Uterus (tissue), 2 donors: ENCODE measurements at regions not wholly inside any gene's neighbourhood (a gene's known extent, or its start where the extent isn't known, plus 50 kb on each side); places are given as distances from the start of the nearest gene placed in this dataset.

Experiments used
- POLR2A ChIP-seq, 2 donors: fragments of 450-650 bp; IDR thresholded peaks; one replicate each; pipeline ENCODE4 v1.6.1; 2016; ENCODE audit warnings: antibody characterized with exemption in 2 of 2, mild to moderate bottlenecking in 1 of 2, moderate library complexity in 1 of 2
- TF ChIP-seq, protein P1 (sequence below), 4 experiments: fragments of 200-600 bp in 2 of 4; fragments of 450-650 bp in 2 of 4; sonication (generic) in 2 of 4; IDR thresholded peaks; one replicate each; pipeline ENCODE4 v1.5.1; 2016 to 2019; ENCODE audit warnings: antibody characterized with exemption in 4 of 4, mild to moderate bottlenecking in 2 of 4, moderate library complexity in 1 of 4

DNA sequence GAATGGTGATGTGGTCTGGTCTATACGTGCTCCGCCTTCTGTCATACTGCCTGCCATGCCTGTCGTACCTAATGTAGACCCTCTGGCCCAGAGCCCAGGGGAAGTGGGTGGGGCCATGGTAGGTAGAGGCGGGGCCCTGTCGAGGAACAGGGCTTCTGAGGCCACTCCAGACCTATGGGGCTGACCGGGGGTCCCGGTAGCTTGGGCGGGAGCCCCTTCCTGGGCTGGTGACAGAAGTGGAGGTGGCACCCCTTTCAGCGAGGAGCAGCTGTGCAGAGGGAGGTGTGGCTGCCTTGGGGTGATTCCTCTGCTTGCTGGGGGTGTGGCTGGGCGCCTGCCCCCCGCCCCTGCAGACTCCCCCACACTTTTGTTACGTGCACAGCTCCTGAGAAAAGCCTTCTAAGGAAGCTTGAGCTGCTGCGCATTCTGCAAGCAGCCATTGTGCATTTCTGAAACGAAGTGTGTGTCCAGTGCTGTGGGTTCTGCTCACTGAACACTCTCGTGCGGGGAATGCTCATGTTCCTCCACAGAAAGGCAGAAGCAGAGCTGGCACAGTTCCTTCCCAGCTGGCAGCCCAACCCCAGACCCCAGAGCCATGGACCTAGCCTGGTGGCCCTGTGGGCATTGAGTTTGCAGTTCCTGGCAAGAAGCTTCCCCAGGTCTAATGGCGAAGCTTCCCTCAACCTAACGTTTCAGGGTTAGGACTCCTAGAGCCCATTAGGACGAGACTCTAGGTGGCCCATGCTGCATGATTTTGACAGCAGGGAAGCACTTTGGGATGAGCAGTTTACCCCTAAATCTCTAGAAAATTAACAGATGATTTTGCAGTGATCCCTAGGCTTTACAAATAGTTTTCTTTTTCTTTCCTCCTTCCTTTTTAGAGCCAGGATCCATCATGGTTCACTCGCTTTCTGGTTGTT lies 72.7 kb upstream of the HGFAC start:
- TF ChIP-seq, protein P1, sequence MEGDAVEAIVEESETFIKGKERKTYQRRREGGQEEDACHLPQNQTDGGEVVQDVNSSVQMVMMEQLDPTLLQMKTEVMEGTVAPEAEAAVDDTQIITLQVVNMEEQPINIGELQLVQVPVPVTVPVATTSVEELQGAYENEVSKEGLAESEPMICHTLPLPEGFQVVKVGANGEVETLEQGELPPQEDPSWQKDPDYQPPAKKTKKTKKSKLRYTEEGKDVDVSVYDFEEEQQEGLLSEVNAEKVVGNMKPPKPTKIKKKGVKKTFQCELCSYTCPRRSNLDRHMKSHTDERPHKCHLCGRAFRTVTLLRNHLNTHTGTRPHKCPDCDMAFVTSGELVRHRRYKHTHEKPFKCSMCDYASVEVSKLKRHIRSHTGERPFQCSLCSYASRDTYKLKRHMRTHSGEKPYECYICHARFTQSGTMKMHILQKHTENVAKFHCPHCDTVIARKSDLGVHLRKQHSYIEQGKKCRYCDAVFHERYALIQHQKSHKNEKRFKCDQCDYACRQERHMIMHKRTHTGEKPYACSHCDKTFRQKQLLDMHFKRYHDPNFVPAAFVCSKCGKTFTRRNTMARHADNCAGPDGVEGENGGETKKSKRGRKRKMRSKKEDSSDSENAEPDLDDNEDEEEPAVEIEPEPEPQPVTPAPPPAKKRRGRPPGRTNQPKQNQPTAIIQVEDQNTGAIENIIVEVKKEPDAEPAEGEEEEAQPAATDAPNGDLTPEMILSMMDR (IDR thresholded peaks at IDR 0.05), result no peak
- no peak for TF ChIP-seq POLR2A (IDR thresholded peaks at IDR 0.05)
